Cardiac muscle cell (in vitro differentiated cells and primary cell): ENCODE measurements at regions not wholly inside any gene's neighbourhood (a gene's known extent, or its start where the extent isn't known, plus 50 kb on each side); places are given as distances from the start of the nearest gene placed in this dataset.

ENCODE experiments used
- DNase-seq, 2 donors: peaks; one replicate each; pipeline versions ENCODE4 v3.0.0 to v3.0.0-alpha.2; 2010 to 2017; ENCODE audit warnings: low read depth in 1 of 2, low spot score in 1 of 2
- H3K27ac ChIP-seq: fragments of 200-600 bp; sonication (generic); 2 replicates; pipeline ENCODE4 v1.5.1; 2016
- H3K27me3 ChIP-seq: fragments of 200-600 bp; sonication (generic); 2 replicates; pipeline ENCODE4 v1.6.0; 2016; ENCODE audit warnings: control low read depth
- H3K36me3 ChIP-seq: fragments of 200-600 bp; sonication (generic); 2 replicates; pipeline ENCODE4 v1.5.1; 2016; ENCODE audit warnings: control low read depth
- H3K4me1 ChIP-seq: fragments of 200-600 bp; sonication (generic); 2 replicates; pipeline ENCODE4 v1.8.1; 2017; ENCODE audit warnings: low read depth, mild to moderate bottlenecking, mixed run types
- H3K4me3 ChIP-seq: fragments of 200-600 bp; sonication (generic); 2 replicates; pipeline ENCODE4 v1.5.1; 2016; ENCODE audit warnings: mild to moderate bottlenecking
- H3K9me3 ChIP-seq: fragments of 200-600 bp; sonication (generic); 2 replicates; pipeline ENCODE4 v1.5.1; 2017; ENCODE audit warnings: low read depth, mild to moderate bottlenecking, control low read depth
- TF ChIP-seq, protein P1 (sequence below): IDR thresholded peaks from 2 replicates; pipeline ENCODE4 v1.5.1; 2012; ENCODE audit warnings: low read depth, mild to moderate bottlenecking, low read length

DNA sequence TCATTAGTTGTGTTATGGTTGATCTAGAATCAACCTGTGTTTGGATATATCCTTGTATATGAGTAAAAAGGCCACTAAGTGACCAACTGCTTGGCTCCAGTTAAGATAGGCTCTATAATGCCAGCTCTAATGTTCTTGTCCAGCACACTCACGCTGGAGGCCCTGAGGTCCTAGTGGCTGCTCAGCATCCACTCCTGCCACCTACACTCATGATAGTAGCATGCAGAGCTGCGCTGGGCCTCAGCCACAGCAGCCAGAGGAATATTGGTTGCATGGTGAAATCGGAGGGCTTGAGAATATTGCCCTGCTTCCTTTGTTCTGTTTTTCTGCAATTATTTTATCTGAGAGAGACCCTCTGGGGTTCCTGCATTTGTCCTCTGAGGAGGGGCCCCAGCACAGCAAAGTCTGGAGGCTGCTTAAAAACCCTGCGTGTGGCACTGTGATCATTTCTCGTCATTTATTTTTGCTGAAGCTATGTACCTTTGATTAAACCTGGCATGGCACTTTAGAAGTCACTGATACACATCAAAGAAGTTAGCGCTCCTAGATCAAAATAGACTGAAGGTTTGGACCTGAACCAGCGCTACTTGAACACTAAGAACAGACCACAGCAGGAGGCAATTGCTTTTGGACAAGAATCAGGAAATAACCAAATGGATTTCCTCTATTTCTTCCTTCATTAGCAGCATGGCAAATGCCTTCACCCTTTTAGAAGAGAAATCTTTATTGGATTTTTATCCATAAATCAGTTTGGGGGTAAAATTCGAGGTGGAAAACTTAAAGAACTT is 398.4 kb upstream of the ID4 start:
- TF ChIP-seq, protein P1, sequence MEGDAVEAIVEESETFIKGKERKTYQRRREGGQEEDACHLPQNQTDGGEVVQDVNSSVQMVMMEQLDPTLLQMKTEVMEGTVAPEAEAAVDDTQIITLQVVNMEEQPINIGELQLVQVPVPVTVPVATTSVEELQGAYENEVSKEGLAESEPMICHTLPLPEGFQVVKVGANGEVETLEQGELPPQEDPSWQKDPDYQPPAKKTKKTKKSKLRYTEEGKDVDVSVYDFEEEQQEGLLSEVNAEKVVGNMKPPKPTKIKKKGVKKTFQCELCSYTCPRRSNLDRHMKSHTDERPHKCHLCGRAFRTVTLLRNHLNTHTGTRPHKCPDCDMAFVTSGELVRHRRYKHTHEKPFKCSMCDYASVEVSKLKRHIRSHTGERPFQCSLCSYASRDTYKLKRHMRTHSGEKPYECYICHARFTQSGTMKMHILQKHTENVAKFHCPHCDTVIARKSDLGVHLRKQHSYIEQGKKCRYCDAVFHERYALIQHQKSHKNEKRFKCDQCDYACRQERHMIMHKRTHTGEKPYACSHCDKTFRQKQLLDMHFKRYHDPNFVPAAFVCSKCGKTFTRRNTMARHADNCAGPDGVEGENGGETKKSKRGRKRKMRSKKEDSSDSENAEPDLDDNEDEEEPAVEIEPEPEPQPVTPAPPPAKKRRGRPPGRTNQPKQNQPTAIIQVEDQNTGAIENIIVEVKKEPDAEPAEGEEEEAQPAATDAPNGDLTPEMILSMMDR: no peak
- Histone ChIP-seq H3K4me3 (no peak overlapping the region), H3K27ac (no peak overlapping the region), H3K27me3 (no peaks in the 10 kb centered on the region), H3K36me3 (no peaks in the 10 kb centered on the region), H3K4me1 (peaks cover 10% of the 10 kb centered on the region), H3K9me3 (no peaks in the 10 kb centered on the region)
- no peak for DNase-seq

DNA sequence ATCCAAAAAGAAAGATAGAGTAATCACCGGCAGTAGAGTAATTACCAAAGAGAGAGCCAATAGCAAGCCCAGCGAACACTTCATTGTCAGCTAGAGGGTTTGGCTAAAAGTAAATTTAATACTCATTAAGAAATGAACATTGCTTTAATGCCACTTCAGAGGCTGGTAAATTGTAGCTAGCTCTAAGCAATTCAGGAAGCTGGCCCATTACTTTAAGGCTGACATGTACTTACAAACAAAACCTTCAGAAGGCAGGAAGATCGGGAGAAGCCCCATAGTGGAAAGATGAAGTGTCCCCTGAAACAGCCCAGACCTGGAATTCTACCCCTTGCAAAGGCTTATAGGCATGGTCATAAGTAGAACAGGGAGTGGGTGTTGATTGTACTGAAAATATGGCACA is 396.6 kb upstream of the ID4 start:
- Histone ChIP-seq H3K27ac (no peak overlapping the region), H3K27me3 (no peaks in the 10 kb centered on the region), H3K4me1 (peaks cover 10% of the 10 kb centered on the region), H3K9me3 (no peaks in the 10 kb centered on the region), H3K36me3 (no peaks in the 10 kb centered on the region), H3K4me3 (no peak overlapping the region)
- TF ChIP-seq, protein P1: no peak
- DNase-seq: no peak

DNA sequence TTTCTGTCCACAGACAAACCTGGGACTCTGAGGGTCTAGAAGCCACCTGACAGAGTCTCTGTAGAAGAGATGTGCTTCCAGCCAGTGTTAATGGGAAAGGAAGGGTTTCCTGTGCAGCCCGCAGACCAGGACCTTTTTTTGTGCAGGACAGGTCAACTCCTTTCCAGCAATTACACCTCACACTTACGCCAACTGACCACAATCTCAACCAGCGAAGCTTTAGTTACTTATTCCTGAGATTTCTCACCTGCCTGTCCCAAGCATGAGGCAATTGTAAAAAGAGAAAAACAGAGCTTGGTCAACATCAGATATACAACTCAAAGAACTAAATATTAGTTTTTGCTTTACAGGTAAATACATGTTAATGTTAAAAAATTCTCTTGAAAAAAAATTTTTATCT is 393.8 kb upstream of the ID4 start:
- no peak for DNase-seq
- H3K4me3 ChIP-seq: no peak overlapping the region
- H3K36me3 ChIP-seq: no peaks in the 10 kb centered on the region
- no peak overlapping the region for H3K27ac ChIP-seq
- H3K4me1 ChIP-seq: peaks cover 12% of the 10 kb centered on the region
- no peaks in the 10 kb centered on the region for H3K9me3 ChIP-seq
- TF ChIP-seq, protein P1: no peak
- no peaks in the 10 kb centered on the region for H3K27me3 ChIP-seq

DNA sequence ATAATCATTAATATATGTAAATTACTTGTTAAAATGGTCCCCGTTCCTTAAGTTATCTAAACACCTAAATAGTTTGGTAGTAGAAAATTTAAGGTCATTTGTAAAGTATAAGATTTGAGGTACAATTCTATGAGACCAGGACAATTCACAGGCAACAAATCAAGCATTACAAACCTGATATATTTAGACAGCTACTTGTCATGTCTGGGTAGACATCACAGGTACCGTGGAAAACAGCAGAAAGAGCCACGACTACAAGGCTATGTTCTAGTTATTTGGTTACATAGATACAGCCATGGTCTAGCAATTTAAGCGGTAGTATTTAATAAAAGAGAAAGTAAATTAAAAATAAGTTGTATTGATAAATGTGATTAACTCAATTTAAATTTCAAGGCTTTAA is 393.1 kb upstream of the ID4 start:
- no peaks in the 10 kb centered on the region for H3K36me3 ChIP-seq
- H3K27me3 ChIP-seq: no peaks in the 10 kb centered on the region
- peaks cover 15% of the 10 kb centered on the region for H3K4me1 ChIP-seq
- H3K9me3 ChIP-seq: no peaks in the 10 kb centered on the region
- DNase-seq: no peak
- H3K27ac ChIP-seq: no peak overlapping the region
- no peak overlapping the region for H3K4me3 ChIP-seq
- TF ChIP-seq, protein P1: no peak

DNA sequence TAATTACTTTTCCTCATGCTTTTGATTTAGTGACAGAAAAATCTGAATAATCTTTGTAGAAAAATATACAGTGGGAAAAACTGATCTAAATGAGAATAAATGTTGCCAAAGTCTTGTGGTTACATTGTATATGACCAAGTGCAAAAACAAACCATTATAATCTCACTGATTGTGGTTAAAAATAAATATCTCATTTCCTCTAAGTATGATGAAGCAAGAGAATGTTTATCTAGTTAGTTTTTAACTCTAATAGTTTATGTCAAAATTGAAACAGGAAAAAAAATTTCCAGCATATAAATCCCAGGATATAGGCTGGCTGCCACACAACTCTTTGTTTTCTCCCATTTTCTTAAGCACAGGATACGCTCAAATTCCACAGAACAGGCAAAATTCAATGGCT is 392.7 kb upstream of the ID4 start:
- Histone ChIP-seq H3K27ac (no peak overlapping the region), H3K36me3 (no peaks in the 10 kb centered on the region), H3K4me3 (no peak overlapping the region), H3K4me1 (peaks cover 15% of the 10 kb centered on the region), H3K9me3 (no peaks in the 10 kb centered on the region), H3K27me3 (no peaks in the 10 kb centered on the region)
- TF ChIP-seq, protein P1: no peak
- DNase-seq: peak in 1 of 2 donors; percentile 54
